NOMO-1 (cell line): ENCODE measurements at regions not wholly inside any gene's neighbourhood (a gene's known extent, or its start where the extent isn't known, plus 50 kb on each side); places are given as distances from the start of the nearest gene placed in this dataset.

Experiments
- DNase-seq, 2 experiments: peaks; one replicate each; lab custom pipeline; 2025; ENCODE audit not compliant: unreplicated experiment in 2 of 2; lab: John Stamatoyannopoulos, UW

DNA sequence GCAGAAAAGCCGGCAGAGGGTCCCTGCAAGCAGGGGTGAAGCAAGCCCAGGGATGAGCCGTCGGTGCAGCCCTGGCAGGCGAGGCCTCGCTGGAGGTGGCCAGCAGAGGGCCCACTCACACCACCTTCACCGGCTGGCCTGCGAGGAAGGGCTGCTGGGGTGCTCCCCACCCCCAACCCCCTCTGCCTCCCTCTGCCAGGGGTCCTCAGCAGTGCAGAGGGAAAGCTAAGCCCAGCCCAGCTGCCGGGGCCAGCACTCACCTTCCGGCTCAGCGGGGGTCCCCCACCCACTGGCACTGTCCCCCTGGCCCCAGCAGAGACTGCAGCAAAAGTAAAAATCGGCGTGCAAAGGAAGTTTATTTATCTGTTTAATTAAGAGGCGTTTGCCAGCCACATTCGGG is 113.4 kb downstream of the ENGASE start:
- DNase-seq, result no peak

DNA sequence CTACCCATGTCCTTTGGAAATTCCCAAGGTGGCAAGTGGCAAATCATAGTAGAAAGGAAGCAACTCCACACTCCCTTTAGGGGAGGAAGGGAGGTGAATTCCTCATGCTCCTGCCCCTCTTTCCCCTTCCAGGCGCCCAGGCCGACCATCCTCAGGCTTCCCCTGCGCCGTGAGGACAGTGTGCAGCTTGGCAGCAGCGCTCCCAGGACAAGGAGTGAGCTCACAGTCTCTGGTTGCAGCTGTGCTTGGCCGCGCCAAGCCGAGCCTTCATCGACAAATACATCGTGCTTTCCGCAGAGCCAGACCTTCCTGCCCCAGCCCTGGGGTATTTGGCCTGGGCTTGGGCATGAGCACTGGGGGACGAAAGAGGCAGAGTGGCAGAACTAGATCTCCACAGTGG is 112.6 kb downstream of the ENGASE start:
- no peak for DNase-seq

DNA sequence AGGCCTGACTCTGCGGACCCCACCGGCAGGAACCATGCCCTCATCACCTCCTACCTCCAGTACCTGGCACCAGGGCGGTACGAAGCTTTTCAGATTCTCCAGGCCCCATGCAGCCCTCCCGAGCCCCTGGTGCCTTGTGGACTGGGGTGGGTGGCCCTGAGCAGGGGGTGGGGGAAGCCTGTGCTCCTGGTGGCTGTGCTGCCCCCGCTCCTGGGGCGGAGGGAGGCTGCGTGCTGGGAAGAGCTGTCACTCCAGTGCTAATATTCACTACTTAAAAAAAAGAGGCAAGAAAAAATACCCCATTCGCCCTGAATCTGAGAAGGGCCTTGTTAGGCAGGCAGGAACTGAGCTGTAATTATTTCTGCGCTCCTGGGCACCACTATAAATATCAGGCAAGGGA is 111.8 kb downstream of the ENGASE start:
- no peak for DNase-seq

DNA sequence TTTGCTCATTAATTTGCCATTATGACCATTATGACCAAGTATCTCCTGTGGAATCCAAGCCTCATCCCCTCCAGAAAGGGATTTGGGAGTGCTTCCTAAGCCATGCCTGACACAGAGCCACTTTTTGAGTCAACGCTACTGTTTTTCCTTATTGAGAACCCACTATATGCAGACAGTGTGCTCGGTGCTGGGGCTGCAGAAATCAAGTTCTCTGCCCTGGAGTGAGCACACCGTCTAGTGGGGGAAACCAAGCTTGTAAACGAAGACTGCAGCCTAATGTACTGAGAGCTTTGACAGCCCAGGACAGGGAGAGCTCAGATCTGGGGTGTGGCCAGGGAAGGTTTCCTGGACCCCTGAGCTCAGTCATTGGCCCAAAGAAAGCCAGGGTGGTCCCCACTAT is 111.0 kb downstream of the ENGASE start:
- DNase-seq, result no peak

DNA sequence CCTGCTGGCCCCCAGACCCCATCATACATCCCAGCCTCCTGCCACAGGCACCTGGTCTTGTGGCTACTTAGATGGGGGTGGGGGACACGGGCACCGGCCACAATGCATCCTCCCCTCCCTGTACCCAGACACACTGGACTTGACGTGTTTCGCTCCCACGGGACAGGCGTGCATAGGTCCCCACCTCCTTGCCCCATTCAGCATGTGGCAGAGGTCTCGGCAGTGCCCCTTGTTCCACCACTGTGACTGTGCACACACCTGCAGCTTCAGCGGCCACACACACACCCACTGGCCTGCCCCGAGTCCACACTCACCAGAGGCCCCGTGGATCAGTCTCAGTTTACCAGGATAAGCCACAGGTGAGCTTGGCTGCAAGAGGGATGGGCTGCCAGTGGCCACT is 109.6 kb downstream of the ENGASE start:
- no peak for DNase-seq

DNA sequence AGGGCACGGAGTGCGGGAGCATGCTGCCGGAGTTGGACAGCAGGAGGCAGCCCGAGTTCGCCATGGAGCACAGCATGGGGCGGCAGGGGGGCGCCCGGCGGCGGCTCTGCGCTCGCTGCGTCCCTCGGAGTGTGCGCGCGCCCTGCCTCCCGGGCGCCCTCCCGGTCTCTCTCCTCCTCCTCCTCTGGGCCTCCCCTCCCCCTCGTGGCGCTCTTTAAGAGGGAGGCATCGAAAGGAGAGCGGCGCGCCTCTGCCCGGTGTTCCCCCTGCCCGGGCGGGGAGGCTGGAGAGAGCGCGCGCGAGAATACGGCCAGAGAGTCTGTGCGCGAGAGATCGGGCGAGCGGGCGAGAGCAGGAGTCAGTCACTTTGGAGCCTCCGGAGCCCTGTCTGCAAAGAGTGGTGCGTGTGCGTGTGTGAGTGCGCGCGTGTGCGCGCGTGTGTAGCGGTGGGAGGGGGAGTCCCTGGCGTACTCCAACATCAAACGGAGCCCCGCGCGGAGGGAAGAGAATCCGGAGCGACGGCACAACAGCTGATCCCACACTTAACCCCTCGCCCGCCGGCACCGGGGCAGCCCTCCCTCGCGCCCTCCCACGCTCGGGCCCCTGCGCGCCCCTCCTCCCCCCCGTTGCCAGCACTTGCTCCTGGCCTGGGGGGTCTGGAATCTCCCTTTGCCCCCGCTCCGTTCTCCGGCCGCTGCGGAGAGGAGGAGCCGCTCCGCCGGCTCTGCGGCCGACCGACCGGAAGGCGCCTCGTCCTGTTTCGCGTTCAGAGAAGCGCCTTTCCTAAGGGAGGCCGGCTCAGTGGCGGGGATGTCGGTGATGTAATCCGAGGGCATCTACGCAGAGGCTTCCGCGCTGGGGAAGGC is 108.9 kb downstream of the ENGASE start:
- no peak for DNase-seq

DNA sequence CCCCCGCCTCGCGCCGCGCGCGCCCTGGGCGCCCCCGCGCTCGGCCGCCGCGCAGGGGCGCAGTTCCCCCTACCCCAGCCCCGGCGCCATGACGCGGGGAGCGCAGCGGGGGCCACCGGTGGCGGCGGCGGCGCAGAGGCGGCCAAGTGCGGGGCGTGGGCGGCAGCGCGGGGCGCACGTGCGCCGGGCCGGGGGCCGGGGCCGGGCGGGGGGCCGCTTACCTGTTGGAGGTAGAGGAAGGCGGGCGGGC is 108.3 kb downstream of the ENGASE start:
- no peak for DNase-seq

DNA sequence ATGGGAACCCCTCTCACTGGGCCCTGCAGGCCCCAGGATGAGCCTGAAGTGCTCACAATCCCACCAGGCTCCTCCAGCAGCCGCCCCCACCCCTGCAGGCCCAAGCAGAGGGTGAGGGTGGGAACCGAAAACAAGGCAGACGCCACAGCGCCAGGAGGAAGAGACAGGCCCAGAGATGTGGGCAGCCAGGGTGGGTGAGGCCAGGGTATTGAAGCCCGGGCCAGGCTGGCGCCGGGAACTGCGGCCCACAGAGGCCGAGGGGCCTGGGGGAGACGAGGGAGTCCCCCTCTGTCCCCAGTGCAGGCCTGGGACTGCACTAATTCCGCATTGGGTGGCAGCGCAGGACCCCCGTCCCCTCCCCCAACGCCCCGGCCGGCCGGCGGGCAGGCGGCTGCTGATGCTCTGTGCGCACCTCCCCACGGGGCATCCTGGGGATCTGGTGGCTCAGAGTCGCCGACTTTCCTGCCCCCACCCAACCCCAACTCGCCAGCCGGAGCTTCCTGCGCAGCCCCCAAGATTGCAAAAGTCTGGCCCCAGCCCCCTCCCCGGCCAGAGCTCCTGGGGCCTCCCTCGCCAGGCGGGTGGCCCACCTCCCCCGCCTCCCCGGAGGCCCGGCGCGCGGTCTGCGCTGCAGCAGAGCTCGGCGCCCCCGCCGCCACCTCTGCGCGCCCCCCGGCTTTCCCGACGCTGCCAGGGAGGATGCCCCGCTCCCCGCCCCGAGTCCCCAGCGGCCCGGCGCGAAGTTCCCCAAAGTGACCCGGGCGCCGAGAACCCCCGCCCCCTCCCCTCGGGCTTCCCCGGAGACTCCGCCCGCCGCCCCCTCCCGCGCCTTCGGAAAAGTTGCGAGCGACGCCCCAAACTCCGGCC is 107.8 kb downstream of the ENGASE start:
- DNase-seq, result no peak

DNA sequence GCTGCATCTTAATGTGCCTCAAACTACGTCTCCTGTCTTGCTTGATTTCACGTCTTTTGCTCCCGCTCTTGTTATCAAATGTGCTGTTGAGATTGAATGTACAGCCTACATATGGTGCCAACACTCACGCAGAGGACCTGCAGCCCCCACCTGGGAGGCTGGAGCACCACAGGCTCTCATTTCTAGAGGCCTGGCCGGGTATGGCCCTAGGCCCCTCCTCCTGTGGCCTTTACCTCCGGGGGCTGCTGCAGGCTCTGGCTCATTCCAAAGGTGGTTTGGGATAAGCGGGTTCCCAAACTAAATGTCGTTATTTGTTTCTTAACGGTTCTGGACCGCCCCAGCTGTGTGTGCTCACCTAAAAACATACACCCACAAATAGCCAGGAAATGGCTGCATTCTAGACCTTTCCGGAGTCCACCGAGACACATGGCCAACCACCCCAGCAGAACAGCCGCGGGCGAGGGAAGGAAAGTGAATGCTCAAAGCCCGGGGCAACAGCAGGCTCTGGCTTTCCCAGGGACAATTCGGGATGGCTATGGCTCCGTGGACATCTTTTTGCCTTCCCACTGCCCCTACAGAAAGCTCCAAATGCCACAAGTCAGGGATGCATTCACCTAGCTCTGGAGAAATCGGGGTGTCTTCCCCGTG is 105.9 kb downstream of the ENGASE start:
- DNase-seq, result no peak

DNA sequence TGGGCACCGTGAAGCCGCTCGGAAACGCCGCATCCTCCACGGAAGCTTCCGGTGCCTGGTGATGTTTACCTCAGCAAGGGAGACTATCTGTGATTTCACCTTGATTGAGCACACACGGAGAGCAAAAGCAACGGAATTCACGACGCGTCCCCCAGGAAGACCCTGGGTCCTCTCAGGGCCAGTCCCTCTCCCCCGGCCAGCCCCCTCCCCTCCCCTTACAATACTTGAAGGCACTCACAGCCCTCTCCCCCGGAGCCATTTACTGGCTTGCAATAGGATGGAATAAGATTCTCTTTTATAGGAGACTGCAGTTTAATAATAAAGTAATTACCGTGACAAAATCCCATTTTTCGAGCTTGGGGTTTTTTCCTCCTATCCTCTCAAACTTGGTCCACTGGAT is 104.7 kb downstream of the ENGASE start:
- DNase-seq, result no peak

DNA sequence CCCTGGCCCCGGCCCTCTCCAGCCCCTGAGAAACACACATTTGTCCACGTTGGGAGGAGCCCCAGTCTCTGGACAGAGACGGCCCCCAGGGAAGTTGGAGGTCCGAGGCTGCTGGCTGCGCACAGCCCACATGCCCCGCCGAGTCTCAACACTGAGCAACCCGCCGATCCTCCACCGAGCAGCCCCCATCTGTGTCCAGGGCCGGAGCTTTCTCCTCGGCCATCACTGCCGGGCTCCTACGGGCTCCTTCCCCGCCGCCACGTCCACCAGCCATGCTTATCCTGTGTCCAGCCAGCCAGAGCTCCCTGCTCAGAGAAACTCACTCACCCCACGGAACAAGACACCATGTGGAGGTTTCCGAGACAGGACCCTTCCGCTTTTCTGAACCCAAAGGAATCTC is 103.3 kb downstream of the ENGASE start:
- no peak for DNase-seq

DNA sequence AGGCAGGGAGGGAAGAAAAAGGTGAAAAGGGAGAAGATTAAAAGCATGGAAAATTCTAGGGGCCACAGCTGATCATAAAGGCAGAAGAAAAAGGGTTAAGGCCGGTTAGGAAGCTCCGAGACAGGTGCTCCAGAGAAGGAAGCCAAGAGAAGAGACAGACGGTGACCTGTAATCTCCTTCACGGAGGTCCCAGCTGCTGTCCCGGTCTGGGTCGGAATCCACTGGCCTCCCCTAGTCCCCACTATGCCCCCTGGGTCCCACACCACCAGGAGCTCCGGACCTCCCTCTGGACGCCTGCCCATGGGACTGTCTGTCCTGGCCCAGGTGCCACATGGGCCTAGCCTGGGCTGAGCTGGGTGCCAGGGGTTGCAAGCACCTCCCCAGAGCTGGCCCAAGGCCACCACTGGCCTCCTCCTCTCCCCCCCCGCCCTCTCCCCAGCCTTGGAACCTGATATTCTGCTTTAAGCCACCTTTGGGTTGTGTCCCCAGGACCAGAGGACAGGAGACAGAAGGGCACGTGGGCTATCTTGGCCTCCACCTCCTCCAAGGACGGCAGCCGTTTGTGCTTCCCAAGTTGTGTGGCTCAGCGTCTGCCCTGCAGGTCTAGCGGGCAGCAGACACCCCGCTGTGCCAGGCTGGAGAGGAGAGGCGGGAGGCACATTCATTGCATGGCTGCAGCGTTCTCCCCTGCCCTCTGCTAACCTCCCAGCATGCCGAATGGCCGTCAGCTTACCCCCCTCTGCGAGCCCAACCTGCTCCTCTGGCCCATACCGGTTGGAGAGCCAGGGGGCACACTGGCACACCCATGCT is 102.4 kb downstream of the ENGASE start:
- DNase-seq, result no peak

DNA sequence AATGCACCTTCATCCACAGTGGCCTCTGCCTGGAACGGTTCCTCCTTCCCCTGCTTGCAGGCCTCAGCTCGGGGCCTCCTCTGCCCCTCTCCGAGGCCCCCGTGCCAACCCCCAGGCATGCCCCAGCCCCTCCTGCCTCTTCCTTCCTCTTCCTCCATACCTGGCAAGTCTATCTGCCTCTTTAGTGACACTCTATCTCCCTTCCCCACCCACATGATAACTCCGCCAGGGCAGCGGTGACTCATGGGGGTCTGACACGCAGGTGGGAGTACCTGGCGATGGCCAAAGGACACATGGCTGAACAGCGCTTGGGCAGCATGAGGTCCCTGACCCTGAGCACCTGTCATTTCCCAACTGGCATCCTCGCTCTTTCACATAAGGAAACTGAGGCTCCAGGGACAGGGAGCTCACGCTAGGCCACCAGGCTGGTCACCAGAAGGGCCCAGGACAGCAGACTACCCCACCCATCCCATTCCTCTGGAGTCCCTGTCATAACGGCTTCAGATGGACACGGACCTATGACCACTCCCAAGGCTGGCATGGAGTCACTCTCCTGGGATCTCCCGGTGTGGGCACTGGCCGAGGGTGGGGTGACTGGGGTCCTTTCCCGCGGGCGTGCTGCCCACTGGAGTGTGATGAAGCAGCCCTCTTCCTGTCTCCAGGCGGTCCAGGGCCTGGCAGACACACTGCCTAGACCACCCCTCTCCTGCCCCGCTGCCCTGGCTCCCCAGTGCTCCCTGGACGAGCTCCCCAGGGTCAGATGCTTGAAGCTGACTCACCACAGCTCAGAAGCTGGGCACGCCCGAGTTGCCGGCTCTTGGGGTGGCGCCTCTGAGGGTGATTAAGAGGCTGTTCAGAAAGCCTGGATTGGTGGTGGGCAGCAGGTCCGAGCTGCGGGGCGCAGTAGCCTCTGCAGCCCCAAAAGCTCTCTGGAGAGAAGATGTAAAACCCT is 100.6 kb downstream of the ENGASE start:
- DNase-seq, result no peak

DNA sequence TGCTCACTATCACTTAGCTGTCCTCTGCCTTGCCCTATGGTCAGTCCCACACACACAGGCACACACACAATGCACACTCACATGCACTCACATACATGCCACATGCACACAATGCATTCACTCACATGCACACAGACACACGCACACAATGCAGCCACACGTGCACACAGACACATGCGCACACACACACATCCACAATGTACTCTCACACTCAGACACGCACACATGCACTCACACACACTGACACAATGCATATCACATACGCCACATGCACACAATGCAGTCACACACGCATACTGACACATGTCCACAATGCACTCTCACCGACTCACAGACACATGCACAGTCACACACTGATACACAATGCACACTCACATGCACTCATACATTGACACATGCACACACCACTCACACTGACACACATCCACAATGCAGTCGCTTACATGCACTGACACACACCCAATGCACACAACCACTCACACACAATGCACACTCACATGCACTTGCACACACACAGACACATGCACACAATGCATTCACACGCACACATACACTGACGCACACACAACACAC is 99.7 kb downstream of the ENGASE start:
- no peak for DNase-seq

DNA sequence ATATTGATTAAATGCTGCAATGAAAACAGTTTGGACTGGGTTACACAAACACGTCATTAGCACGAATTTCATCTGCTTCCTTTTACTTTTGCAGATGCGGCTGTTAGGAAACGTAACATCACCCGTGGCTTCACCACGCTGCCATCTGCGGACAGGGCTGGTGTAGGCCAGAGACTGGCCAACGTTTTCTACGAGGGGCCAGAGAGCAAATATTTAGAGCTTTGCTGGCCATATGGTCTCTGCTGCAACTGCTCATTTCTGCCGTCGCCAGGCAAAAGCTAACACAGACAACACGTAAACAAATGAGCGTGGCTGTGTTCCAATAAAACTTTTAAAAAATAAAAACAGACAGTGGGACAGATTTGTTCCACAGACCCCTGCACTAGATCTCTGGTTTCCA is 96.6 kb downstream of the ENGASE start:
- DNase-seq, result no peak

DNA sequence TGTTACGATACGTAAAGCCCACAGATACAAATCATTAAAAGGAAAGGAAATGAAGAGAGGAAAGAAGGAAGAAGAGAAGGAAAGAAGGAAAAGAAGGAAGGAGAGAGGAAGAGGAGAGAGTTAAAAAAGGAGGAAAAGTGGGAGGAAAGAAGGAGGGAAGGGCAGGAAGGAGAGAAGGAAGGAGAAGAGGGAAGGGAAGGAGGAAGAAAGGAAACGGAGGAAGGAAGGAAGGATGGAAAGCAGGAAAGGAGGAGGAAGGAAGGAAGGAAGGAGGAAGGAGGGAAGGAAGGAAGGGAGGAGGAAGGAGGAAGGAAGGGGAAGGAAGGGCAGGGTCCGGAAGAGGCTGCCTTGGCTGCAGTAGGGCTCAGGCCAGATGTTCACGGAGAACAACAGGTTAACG is 95.2 kb downstream of the ENGASE start:
- DNase-seq, result no peak

DNA sequence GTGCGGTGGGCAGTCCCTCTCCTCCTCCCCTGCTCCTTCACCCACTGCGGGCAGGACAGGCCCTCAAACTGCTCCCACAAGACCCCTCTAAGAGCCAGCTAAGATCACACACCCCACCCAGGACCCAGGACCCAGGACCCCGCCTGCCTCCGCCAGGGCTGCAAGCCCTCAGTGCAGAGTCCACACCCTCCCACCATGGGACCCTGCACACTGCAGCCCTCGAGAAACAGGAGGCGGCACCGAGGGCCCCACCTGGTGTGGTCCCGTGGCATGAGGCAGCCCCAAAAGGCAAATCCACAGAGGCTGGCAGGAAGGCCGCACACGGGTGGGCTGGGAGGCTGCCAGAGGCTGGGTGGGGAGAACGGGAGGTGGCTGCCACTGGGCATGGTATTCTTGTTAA is 94.7 kb downstream of the ENGASE start:
- DNase-seq, result no peak

DNA sequence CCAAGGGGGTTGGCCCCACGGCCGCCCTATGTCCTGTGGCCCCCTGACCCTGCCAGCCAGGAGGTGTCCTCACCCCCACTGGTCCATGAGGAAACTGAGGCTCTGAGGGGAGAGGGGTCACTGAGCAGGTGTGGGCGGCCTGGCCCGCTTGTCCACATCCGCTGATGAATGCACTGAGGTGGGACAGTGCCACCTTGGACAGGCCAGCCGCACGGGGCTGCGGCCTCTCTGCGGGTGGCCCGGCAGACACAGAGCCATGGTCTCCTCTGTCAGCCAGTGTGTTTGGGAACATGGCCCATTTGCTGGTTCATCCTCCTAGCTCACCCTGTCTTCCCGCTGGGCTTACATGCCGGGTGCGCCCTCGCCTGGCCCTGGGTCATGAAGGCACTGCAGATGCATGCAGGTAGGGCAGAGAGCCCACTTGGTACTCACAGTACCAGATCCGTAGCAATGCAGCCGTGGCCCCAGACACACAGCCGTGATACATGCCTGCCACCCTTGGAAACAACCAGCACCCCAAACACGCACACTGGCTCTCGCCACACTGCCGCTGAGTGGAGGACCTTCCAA is 93.9 kb downstream of the ENGASE start:
- DNase-seq, result no peak

DNA sequence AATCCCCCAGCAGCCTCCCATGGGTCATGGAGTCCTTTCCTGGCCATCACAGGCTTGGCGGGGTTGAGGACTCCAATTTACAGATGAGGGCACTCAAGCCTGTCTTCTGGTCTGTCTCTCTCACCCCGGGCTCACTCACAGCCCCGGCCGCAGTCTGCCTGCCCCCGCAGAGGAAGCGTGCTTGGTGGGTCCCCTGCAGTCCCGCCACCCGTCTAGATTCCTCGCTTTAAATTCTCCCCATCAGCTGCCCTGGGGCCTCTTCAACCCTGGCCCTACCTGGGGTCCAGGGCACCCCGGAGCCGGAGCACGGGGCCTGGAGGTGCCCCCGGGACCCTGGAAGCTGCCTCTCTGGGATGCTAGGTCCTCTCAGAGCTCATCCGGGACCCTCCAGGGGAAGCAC is 92.9 kb downstream of the ENGASE start:
- DNase-seq, result no peak
